BE2C (cell line): ENCODE measurements at regions not wholly inside any gene's neighbourhood (a gene's known extent, or its start where the extent isn't known, plus 50 kb on each side); places are given as distances from the start of the nearest gene placed in this dataset.
"Not testable (repeated sequence)": the region's sequence is repeated elsewhere in the genome, so short reads cannot be mapped to it uniquely, and the experiment has no call there.

ENCODE experiments used
- DNase-seq: peaks from one replicate; pipeline ENCODE4 v3.0.0-alpha.2; 2020
- H3K27me3 ChIP-seq: fragments of 250-450 bp; sonication (Bioruptor Pico); 2 replicates; pipeline ENCODE4 v1.5.1; 2020; ENCODE audit warnings: mild to moderate bottlenecking
- H3K36me3 ChIP-seq: fragments of 250-450 bp; sonication (Bioruptor Pico); 2 replicates; pipeline ENCODE4 v1.5.1; 2020; ENCODE audit warnings: mild to moderate bottlenecking
- H3K4me1 ChIP-seq: fragments of 250-450 bp; sonication (Bioruptor Pico); 2 replicates; pipeline ENCODE4 v1.5.1; 2020
- H3K4me3 ChIP-seq: 2 replicates; pipeline ENCODE4 v1.5.1; 2011; ENCODE audit warnings: low read depth, low read length
- H3K9me3 ChIP-seq: fragments of 250-450 bp; sonication (Bioruptor Pico); 2 replicates; pipeline ENCODE4 v1.5.1; 2020
- TF ChIP-seq, protein P1 (sequence below): IDR thresholded peaks from 2 replicates; pipeline ENCODE4 v1.5.1; 2012; ENCODE audit warnings: mild to moderate bottlenecking, low read depth, low read length

DNA sequence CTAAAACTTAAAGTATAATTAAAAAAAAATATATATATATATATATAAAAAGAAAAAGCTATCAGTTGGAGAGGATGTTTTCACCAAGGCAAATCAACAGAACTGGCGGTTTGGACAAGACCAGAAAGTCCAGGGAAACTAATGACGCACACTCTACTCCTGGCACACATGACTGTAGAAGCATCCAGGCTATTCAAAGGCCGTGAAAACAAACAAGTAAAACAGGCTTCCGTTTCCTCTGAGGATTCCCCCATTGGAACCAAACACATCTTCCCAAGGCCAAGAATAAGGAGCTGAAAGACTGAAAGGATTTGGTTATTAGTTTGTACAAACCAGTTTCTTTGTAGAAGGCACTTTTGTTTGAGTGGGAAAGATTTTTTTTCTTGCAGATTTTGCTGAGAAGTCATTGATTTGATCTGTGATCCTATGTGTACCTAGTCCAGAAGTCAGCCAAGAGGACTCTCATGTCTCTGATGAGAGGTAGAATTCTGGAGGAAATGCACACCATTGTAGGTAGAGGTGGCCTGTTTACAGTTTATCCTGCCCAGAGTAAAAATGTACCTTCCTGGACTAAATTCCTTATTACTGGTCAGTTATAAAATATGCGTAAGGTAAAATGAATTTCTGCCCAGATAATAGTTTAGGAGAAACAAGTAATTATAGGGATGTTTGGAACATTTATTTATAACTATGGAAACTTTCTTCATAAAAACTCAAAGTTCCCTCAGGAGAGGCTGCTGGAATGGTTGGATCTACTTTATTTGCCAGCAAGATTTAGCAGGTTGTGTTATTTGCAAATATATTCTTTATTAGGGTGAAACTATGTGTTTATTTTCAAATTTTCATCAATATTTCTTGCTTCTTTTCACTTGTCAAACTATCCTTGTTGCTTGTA is 66.5 kb downstream of the DMP1 start:
- H3K27me3 ChIP-seq, result no peaks in the 10 kb centered on the region
- TF ChIP-seq, protein P1, sequence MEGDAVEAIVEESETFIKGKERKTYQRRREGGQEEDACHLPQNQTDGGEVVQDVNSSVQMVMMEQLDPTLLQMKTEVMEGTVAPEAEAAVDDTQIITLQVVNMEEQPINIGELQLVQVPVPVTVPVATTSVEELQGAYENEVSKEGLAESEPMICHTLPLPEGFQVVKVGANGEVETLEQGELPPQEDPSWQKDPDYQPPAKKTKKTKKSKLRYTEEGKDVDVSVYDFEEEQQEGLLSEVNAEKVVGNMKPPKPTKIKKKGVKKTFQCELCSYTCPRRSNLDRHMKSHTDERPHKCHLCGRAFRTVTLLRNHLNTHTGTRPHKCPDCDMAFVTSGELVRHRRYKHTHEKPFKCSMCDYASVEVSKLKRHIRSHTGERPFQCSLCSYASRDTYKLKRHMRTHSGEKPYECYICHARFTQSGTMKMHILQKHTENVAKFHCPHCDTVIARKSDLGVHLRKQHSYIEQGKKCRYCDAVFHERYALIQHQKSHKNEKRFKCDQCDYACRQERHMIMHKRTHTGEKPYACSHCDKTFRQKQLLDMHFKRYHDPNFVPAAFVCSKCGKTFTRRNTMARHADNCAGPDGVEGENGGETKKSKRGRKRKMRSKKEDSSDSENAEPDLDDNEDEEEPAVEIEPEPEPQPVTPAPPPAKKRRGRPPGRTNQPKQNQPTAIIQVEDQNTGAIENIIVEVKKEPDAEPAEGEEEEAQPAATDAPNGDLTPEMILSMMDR, result no peak
- no peak for DNase-seq
- H3K4me1 ChIP-seq, result no peaks in the 10 kb centered on the region
- H3K4me3 ChIP-seq, result no peak overlapping the region
- no peaks in the 10 kb centered on the region for H3K9me3 ChIP-seq
- no peaks in the 10 kb centered on the region for H3K36me3 ChIP-seq

DNA sequence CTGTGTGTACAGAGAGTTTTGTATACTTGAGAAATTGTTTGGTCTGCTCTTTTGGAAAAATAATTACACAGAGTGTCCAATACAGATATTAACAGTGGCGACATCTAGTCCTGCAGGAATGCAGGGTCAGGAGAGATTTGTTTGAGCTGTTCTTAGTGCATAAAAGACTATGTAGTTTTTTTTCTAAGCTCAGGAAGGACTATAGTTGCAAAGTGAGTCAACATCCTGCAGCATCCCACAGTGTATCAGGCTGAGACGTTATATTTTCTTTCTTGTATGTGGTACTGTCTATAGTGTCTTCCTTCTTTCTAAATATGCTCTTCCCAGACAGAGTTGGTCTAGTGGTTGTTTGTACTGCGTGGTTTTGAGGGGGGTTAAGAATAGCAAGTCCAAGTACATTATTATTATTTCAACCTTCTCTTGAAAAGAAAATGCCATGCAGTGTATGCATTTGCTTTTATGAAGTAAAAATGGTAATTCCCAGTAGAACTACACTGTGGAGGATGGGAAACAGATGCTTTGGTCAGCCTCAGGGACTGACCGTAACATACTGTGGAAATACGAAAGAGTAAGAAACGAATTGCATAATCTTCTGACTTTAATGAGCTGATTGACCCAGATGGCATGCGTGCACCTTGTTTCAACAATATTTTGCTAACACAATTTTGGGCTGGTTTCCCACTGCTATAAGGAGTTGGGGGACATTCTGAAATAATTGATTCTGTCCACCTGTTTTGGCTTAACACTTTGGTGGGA is 67.4 kb downstream of the DMP1 start:
- no peaks in the 10 kb centered on the region for H3K9me3 ChIP-seq
- H3K4me3 ChIP-seq, result no peak overlapping the region
- TF ChIP-seq, protein P1, result no peak
- no peaks in the 10 kb centered on the region for H3K27me3 ChIP-seq
- no peaks in the 10 kb centered on the region for H3K4me1 ChIP-seq
- no peak for DNase-seq
- H3K36me3 ChIP-seq, result no peaks in the 10 kb centered on the region

DNA sequence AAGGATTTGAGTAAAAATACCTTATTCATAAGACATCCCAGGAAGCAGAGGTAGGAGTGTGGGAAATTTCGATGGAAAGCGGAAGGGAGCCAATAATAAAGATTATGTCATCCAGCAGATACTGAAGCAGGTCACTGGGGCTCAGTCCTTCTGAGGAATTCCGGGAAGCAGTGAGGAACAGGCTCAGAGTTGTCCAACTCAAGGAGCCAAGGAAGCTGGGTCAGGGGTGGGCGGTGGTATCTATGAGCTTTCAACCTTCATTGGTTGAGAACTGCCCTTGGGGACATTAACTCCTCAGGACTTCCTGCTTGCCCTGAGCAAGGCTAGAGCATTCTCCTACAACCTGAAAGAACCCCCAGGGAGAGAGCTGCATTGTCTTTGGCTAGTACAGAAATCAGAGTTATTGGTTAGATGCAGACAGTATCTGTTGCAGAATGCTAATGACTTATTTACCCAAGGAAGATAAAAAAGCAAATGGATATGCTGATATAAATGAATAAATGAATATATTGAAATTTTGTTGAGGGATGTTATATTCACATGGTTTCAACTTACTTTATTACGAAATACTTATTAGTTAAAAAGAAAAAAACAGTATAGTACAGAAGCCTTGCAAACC is 68.2 kb downstream of the DMP1 start:
- no peak for DNase-seq
- Histone ChIP-seq H3K36me3 (no peaks in the 10 kb centered on the region), H3K4me1 (no peaks in the 10 kb centered on the region), H3K4me3 (no peak overlapping the region), H3K9me3 (no peaks in the 10 kb centered on the region), H3K27me3 (no peaks in the 10 kb centered on the region)
- TF ChIP-seq, protein P1, result no peak

DNA sequence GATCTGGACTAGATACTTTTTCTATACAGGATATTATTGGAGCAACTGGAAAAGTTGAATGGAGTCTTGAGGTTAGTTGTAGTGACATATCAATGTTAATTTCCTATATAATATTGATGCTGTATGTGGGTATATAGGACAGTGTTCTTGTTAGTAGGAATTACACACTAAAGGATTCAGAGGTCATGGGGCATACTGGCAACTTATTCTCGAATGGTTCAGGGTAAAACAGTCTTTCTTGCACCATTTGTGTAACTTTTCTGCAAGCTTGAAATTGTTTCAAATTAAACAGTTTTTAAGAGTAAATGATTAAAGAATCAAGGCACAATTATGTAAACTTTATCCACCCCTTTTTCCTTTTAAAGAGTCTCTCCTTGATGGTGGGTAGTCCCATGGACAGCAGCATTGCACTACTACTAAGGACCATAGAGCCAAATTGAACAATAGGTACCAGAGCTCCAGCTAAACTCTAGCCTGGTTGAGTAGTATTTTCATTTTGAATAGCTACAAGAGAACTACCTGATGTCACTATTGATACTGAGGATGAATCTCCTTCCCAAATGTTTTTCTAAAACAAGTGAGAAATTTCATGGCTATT is 70.1 kb downstream of the DMP1 start:
- H3K36me3 ChIP-seq, result no peaks in the 10 kb centered on the region
- H3K27me3 ChIP-seq, result no peaks in the 10 kb centered on the region
- H3K4me3 ChIP-seq, result no peak overlapping the region
- H3K4me1 ChIP-seq, result no peaks in the 10 kb centered on the region
- TF ChIP-seq, protein P1, result no peak
- no peaks in the 10 kb centered on the region for H3K9me3 ChIP-seq
- no peak for DNase-seq

DNA sequence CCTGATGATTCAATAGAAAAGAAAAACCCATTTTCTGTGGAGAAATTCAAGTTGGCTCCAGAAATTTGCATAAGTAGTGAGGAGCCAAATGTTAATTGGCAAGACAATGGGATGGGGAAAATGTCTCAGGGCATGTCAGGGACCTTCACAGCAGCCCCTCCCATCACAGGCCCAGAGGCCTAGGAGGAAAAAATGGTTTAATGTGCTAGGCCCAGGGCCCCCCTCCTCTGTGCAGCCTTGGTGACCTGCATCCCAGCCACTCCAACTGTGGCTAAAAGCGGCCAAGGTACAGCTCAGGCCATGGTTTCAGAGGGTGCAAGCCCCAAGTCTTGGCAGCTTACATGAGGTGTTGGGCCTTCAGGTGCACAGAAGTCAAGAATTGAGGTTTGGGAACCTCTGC is 74.1 kb upstream of the IBSP start:
- H3K9me3 ChIP-seq, H3K36me3 ChIP-seq, H3K4me1 ChIP-seq, H3K4me3 ChIP-seq, DNase-seq, H3K27me3 ChIP-seq: not testable (repeated sequence)

DNA sequence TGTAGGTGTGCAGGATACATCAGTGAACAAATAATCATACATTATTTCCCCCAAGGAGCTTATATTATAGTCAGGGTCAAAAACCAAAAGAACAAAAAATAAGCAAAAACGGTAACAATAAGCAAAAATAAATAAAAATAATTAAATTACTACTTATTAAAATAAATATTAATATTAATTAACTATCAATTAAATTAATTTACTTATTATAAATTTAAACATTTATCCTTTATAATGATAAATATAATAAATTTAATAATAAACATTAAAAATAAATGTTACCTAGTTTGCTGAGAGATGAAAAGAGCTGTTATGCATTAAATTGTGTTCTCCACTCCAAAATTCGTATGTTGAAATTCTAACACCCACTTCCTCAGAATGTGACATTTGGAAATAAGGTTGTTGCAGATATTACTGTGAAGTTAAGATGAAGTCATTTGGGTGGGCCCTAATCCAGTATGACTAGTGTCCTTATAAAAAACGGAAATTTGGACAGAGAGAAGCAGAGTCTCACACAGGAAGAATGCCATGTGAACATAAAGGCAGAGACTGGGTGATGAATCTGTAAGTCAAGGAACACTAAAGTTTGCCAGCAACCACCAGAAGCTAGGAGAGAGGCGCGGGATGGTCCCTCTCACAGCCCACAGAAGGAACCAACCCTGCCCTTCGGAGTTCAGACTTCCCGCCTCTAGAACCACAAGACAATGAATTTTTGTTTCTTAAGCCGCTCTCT is 67.2 kb upstream of the IBSP start:
- TF ChIP-seq, protein P1, result no peak
- Histone ChIP-seq H3K4me3 (no peak overlapping the region), H3K36me3 (no peaks in the 10 kb centered on the region), H3K4me1 (no peaks in the 10 kb centered on the region), H3K27me3 (no peaks in the 10 kb centered on the region; the same call in none of the 2 replicates), H3K9me3 (no peaks in the 10 kb centered on the region)
- DNase-seq, result no peak
